K562 (cell line): ENCODE measurements at regions not wholly inside any gene's neighbourhood (a gene's known extent, or its start where the extent isn't known, plus 50 kb on each side); places are given as distances from the start of the nearest gene placed in this dataset.

Source experiments
- ATAC-seq: fragments of 200-7000 bp; cut with Tn5 transposase; 3 replicates; pipeline ENCODE4 v1.9.1; 2020; ENCODE audit warnings: moderate library complexity
- BruUV-seq: library from RNA; stranded (reverse); fragments of 400-500 nt; replicated peaks from 2 replicates; lab custom pipeline; 2021; lab: Mats Ljungman, UMichigan
- CTCF ChIA-PET: fragments of 300-600 bp; formaldehyde crosslinking; extraction: SDS; loops from one replicate; lab custom pipeline; 2021; ENCODE audit warnings: low intra/inter-chr PET ratio; lab: Yijun Ruan, JAX
- POLR2A ChIA-PET: fragments of 300-600, 350-650 bp; sonication (Branson Sonifier 250); formaldehyde crosslinking; extraction: SDS; loops from one replicate; lab custom pipeline; 2021; ENCODE audit warnings: antibody characterized with exemption, inconsistent platforms; lab: Yijun Ruan, JAX
- DNase-seq, 4 experiments: peaks; one replicate each; pipeline versions ENCODE4 v3.0.0 to v3.0.0-alpha.2; 2011 to 2018; ENCODE audit warnings: low spot score in 3 of 4, mixed read lengths in 3 of 4; ENCODE audit errors: extremely low read depth in 1 of 4
- FAIRE-seq: peaks from 2 replicates; lab custom pipeline; 2011; peaks lifted over from hg19 to GRCh38; lab: Jason Lieb, UNC
- H2AFZ ChIP-seq: 2 replicates; pipeline ENCODE4 v1.6.0; 2011; ENCODE audit warnings: low read depth, low read length, control low read depth, inconsistent platforms
- H3K27ac ChIP-seq: fragments of 200-600 bp; 3 replicates; pipeline ENCODE4 v1.8.0; 2011; ENCODE audit warnings: low read depth, mild to moderate bottlenecking, control low read depth, inconsistent platforms, low read length, moderate library complexity, mixed read lengths; ENCODE audit errors: extremely low read depth
- H3K27me3 ChIP-seq, 2 experiments: fragments of 300-600 bp in 1 of 2; 2 replicates in 1 of 2; 3 replicates in 1 of 2; pipeline versions ENCODE4 v1.6.0 to v1.8.0; 2011; ENCODE audit warnings: inconsistent platforms in 2 of 2, low read length in 2 of 2, mild to moderate bottlenecking in 1 of 2, mixed read lengths in 1 of 2, moderate library complexity in 1 of 2; ENCODE audit not compliant: control insufficient read depth in 2 of 2, insufficient read depth in 2 of 2
- H3K36me3 ChIP-seq: fragments of 300-600 bp; 3 replicates; pipeline ENCODE4 v1.8.0; 2011; ENCODE audit warnings: mild to moderate bottlenecking, low read length, inconsistent platforms; ENCODE audit not compliant: control insufficient read depth, insufficient read depth
- H3K4me1 ChIP-seq, 2 experiments: fragments of 200-600 bp in 1 of 2; replicated peaks in 1 of 2; 2 replicates in 1 of 2; 3 replicates in 1 of 2; pipeline versions ENCODE4 v1.5.1 to v1.8.0; 2011; ENCODE audit warnings: inconsistent platforms in 2 of 2, low read length in 2 of 2, mild to moderate bottlenecking in 1 of 2, mixed read lengths in 1 of 2, moderate library complexity in 1 of 2; ENCODE audit not compliant: control insufficient read depth in 2 of 2, insufficient read depth in 2 of 2
- H3K4me2 ChIP-seq: 2 replicates; pipeline ENCODE4 v1.6.1; 2011; ENCODE audit warnings: low read length, control low read depth, inconsistent platforms, mixed read lengths; ENCODE audit not compliant: insufficient read depth
- H3K4me3 ChIP-seq: fragments of 200-600 bp; sonication (generic), shearing (Covaris generic); 2 replicates; pipeline ENCODE4 v1.5.1; 2016; ENCODE audit warnings: control low read depth, inconsistent platforms
- H3K79me2 ChIP-seq: fragments of 200-600 bp; 3 replicates; pipeline ENCODE4 v1.8.0; 2011; ENCODE audit warnings: low read length, inconsistent platforms; ENCODE audit not compliant: control insufficient read depth, insufficient read depth
- H3K9ac ChIP-seq, 2 experiments: 2 replicates each; pipeline versions ENCODE4 v1.6.0 to v1.6.1; 2011; ENCODE audit warnings: low read depth in 2 of 2, low read length in 2 of 2, control low read depth in 1 of 2, inconsistent platforms in 1 of 2, mild to moderate bottlenecking in 1 of 2, mixed read lengths in 1 of 2; ENCODE audit not compliant: insufficient read depth in 1 of 2
- H3K9me1 ChIP-seq: one replicate; pipeline ENCODE4 v1.6.0; 2011; ENCODE audit warnings: inconsistent platforms, mild to moderate bottlenecking, low read length, moderate library complexity; ENCODE audit not compliant: control insufficient read depth, insufficient read depth
- H3K9me3 ChIP-seq: replicated peaks from 2 replicates; pipeline ENCODE4 v1.5.1; 2011; ENCODE audit warnings: low read depth, low read length, inconsistent platforms; ENCODE audit not compliant: control insufficient read depth, insufficient read depth
- H4K20me1 ChIP-seq: replicated peaks from 2 replicates; pipeline ENCODE4 v1.6.1; 2011; ENCODE audit warnings: low read length, inconsistent platforms, mixed read lengths; ENCODE audit not compliant: control insufficient read depth, insufficient read depth
- ESRRB ChIP-seq: fragments of 250-450 bp; sonication (Bioruptor Pico); IDR thresholded peaks from 2 replicates; pipeline ENCODE4 v1.5.0; 2020; ENCODE audit warnings: mild to moderate bottlenecking, moderate library complexity, borderline replicate concordance
- TRIM28 ChIP-seq: fragments of 450-650 bp; IDR thresholded peaks from 2 replicates; pipeline ENCODE4 v1.6.1; 2017
- ZC3H8 ChIP-seq: fragments of 450-650 bp; IDR thresholded peaks from 2 replicates; pipeline ENCODE4 v1.6.1; 2017
- ZNF253 ChIP-seq: fragments of 250-450 bp; sonication (Bioruptor Pico); conservative IDR thresholded peaks from 2 replicates; pipeline ENCODE4 v1.6.1; 2021; ENCODE audit warnings: mild to moderate bottlenecking
- ZNF282 ChIP-seq: sonication (generic); formaldehyde crosslinking; IDR thresholded peaks from 2 replicates; pipeline ENCODE4 v1.8.1; 2023; ENCODE audit warnings: missing genetic modification reagents
- WGBS: fragments of 100-300 bp; shearing (Covaris generic); methylation state at CpG from one replicate; pipeline ENCODE4 v1.1.6; 2016; ENCODE audit warnings: low coverage, mixed read lengths; ENCODE audit not compliant: insufficient coverage; ENCODE audit errors: missing lambda C conversion rate; 5-methylcytosine and 5-hydroxymethylcytosine counted together
- in situ Hi-C: fragments of 300-500 bp; cut with MboI; formaldehyde crosslinking; loops from 4 replicates; pipeline ENCODE4 v1.15.0; 2018; ENCODE audit warnings: inconsistent platforms, mixed read lengths
- intact Hi-C: fragments of 100-400 bp; cut with micrococcal nuclease; formaldehyde crosslinking; loops from 2 replicates; pipeline ENCODE4 v1.14.2; 2022
- TF ChIP-seq, protein P1 (sequence below): fragments of 250-450 bp; sonication (Bioruptor Pico); IDR thresholded peaks from 2 replicates; pipeline ENCODE4 v1.5.1; 2021; ENCODE audit warnings: mild to moderate bottlenecking
- TF ChIP-seq, protein P2 (sequence below), 2 experiments: fragments of 150-350 bp in 1 of 2; IDR thresholded peaks; 2 replicates each; pipeline ENCODE4 v1.6.1; 2012 to 2016; ENCODE audit warnings: low read depth in 2 of 2, low read length in 2 of 2, mild to moderate bottlenecking in 1 of 2, moderate library complexity in 1 of 2

- H3K9me3 ChIP-seq = 0 out of 2 replicates have a peak, but pooled peaks cover 2% of the 10 kb centered on the region
- no peaks in the 10 kb centered on the region for H4K20me1 ChIP-seq
- DNase-seq (no peak), FAIRE-seq (no peak), ATAC-seq (no peak)
- WGBS = 69% methylated on average over 3 of the region's 3 CpGs
- no peak overlapping the region for H2AFZ ChIP-seq
- ChIA-PET POLR2A (no interaction called here), CTCF (no interaction called here)
- H3K4me2 ChIP-seq = no peak overlapping the region
- H3K27me3 ChIP-seq = no peaks in the 10 kb centered on the region
- intact Hi-C loops (no loop called here), in situ Hi-C loops (no loop called here)
- H3K9me1 ChIP-seq = no peaks in the 10 kb centered on the region
- TF ChIP-seq TRIM28 = no peak
- no peak for TF ChIP-seq ZNF282 (CRISPR knock-in tag)
- TF ChIP-seq, protein P1, sequence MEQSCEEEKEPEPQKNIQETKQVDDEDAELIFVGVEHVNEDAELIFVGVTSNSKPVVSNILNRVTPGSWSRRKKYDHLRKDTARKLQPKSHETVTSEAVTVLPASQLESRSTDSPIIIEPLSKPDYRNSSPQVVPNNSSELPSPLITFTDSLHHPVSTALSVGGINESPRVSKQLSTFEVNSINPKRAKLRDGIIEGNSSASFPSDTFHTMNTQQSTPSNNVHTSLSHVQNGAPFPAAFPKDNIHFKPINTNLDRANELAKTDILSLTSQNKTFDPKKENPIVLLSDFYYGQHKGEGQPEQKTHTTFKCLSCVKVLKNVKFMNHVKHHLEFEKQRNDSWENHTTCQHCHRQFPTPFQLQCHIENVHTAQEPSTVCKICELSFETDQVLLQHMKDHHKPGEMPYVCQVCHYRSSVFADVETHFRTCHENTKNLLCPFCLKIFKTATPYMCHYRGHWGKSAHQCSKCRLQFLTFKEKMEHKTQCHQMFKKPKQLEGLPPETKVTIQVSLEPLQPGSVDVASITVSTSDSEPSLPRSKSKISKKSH (CRISPR knock-in tag) = no peak
- no peak for TF ChIP-seq ESRRB (CRISPR knock-in tag)
- TF ChIP-seq, protein P2, sequence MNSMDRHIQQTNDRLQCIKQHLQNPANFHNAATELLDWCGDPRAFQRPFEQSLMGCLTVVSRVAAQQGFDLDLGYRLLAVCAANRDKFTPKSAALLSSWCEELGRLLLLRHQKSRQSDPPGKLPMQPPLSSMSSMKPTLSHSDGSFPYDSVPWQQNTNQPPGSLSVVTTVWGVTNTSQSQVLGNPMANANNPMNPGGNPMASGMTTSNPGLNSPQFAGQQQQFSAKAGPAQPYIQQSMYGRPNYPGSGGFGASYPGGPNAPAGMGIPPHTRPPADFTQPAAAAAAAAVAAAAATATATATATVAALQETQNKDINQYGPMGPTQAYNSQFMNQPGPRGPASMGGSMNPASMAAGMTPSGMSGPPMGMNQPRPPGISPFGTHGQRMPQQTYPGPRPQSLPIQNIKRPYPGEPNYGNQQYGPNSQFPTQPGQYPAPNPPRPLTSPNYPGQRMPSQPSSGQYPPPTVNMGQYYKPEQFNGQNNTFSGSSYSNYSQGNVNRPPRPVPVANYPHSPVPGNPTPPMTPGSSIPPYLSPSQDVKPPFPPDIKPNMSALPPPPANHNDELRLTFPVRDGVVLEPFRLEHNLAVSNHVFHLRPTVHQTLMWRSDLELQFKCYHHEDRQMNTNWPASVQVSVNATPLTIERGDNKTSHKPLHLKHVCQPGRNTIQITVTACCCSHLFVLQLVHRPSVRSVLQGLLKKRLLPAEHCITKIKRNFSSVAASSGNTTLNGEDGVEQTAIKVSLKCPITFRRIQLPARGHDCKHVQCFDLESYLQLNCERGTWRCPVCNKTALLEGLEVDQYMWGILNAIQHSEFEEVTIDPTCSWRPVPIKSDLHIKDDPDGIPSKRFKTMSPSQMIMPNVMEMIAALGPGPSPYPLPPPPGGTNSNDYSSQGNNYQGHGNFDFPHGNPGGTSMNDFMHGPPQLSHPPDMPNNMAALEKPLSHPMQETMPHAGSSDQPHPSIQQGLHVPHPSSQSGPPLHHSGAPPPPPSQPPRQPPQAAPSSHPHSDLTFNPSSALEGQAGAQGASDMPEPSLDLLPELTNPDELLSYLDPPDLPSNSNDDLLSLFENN (IDR thresholded peaks at IDR 0.05; ENCODE audit: low read depth in 2 of 2, low read length in 2 of 2) = no peak
- no peak for TF ChIP-seq ZC3H8
- TF ChIP-seq ZNF253 = no peak
- H3K27ac ChIP-seq = no peak overlapping the region
- no peak overlapping the region for H3K9ac ChIP-seq
- H3K4me3 ChIP-seq = no peak overlapping the region
- H3K36me3 ChIP-seq = no peaks in the 10 kb centered on the region
- BruUV-seq = no TSS peak
- H3K4me1 ChIP-seq = peaks cover 0 to 6% of the 10 kb centered on the region in 2 experiments; a peak in 2 of 5 replicates
- no peaks in the 10 kb centered on the region for H3K79me2 ChIP-seq
These were observed 267.6 kb upstream of the BTG1 start for GRCh38 chr12:92413286-92413685.
